ENCODE measurements at regions not wholly inside any gene's neighbourhood (a gene's known extent, or its start where the extent isn't known, plus 50 kb on each side); places are given as distances from the start of the nearest gene placed in this dataset.

- TF ChIP-seq CREB1 (IDR thresholded peaks at IDR 0.05; ENCODE audit: low read depth): no peak
- TF ChIP-seq RAD21 (IDR thresholded peaks at IDR 0.05; ENCODE audit: low read depth): no peak
- no peak for TF ChIP-seq NFIC (IDR thresholded peaks at IDR 0.05)
- no peak for TF ChIP-seq ZBTB7A (IDR thresholded peaks at IDR 0.05; ENCODE audit: low read depth)
- no peak for TF ChIP-seq YY1 (IDR thresholded peaks at IDR 0.05; ENCODE audit: low read depth)
- no peak for TF ChIP-seq TEAD4 (IDR thresholded peaks at IDR 0.05)
- no peak for TF ChIP-seq TAF1 (IDR thresholded peaks at IDR 0.05; ENCODE audit: low read depth)
- TF ChIP-seq FOXM1 (IDR thresholded peaks at IDR 0.05; ENCODE audit: borderline replicate concordance, low read depth): no peak
- TF ChIP-seq USF1 (IDR thresholded peaks at IDR 0.05): no peak
- TF ChIP-seq TCF12 (IDR thresholded peaks at IDR 0.05; ENCODE audit: low read depth): no peak
- no peak for TF ChIP-seq EP300 (IDR thresholded peaks at IDR 0.05; ENCODE audit: borderline replicate concordance)
- no peak for TF ChIP-seq MAX (IDR thresholded peaks at IDR 0.05)
- no peak for TF ChIP-seq EGR1 (IDR thresholded peaks at IDR 0.05)
- TF ChIP-seq CEBPB (IDR thresholded peaks at IDR 0.05): no peak
- no peak for TF ChIP-seq REST (IDR thresholded peaks at IDR 0.05; ENCODE audit: low read depth)
Observed at GRCh38 chr4:156241896-156242295, 288.2 kb upstream of the CTSO start.

GRCh38 chr4:156238171-156238570, 284.5 kb upstream of the CTSO start:
- TF ChIP-seq TCF12 (IDR thresholded peaks at IDR 0.05; ENCODE audit: low read depth): peak; percentile 77; the same call in 1 of the 2 replicates
- TF ChIP-seq FOXM1 (IDR thresholded peaks at IDR 0.05; ENCODE audit: borderline replicate concordance, low read depth): 0 out of 2 replicates have a peak, but pooled peaks have one; percentile 32
- TF ChIP-seq EGR1 (IDR thresholded peaks at IDR 0.05): no peak
- TF ChIP-seq RAD21 (IDR thresholded peaks at IDR 0.05; ENCODE audit: low read depth): peak; percentile 9; the same call in 1 of the 2 replicates
- TF ChIP-seq MAX (IDR thresholded peaks at IDR 0.05): no peak
- TF ChIP-seq YY1 (IDR thresholded peaks at IDR 0.05; ENCODE audit: low read depth): no peak
- TF ChIP-seq NFIC (IDR thresholded peaks at IDR 0.05): 0 out of 2 replicates have a peak, but pooled peaks have one; percentile 44
- peak; percentile 86 for TF ChIP-seq TEAD4 (IDR thresholded peaks at IDR 0.05)
- no peak for TF ChIP-seq ZBTB7A (IDR thresholded peaks at IDR 0.05; ENCODE audit: low read depth)
- peak; percentile 78; the same call in 1 of the 2 replicates for TF ChIP-seq EP300 (IDR thresholded peaks at IDR 0.05; ENCODE audit: borderline replicate concordance)
- TF ChIP-seq CREB1 (IDR thresholded peaks at IDR 0.05; ENCODE audit: low read depth): no peak
- no peak for TF ChIP-seq TAF1 (IDR thresholded peaks at IDR 0.05; ENCODE audit: low read depth)
- no peak for TF ChIP-seq CEBPB (IDR thresholded peaks at IDR 0.05)
- TF ChIP-seq USF1 (IDR thresholded peaks at IDR 0.05): no peak
- TF ChIP-seq REST (IDR thresholded peaks at IDR 0.05; ENCODE audit: low read depth): no peak

DNA sequence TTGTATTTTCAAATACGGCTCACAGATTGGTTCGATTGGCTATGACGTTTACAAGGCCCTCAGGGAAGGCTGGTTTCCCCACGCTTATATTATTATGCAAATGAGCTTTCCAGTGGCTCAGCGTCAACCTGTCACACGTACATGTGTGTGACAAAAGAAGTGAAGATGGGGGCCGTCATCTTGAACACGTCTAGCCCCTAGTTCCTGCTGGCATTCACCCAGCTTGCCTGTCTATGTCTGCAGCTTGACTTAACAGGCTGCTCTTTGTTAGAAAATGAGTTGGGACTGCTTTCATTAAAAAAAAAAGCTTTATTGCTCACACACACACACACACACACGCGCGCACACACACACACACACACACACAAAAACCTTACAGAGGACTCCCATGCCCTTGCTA, 283.6 kb upstream of the CTSO start:
- TF ChIP-seq ZBTB7A (IDR thresholded peaks at IDR 0.05; ENCODE audit: low read depth) (no peak), CEBPB (IDR thresholded peaks at IDR 0.05) (no peak), USF1 (IDR thresholded peaks at IDR 0.05) (no peak), RAD21 (IDR thresholded peaks at IDR 0.05; ENCODE audit: low read depth) (no peak), REST (IDR thresholded peaks at IDR 0.05; ENCODE audit: low read depth) (no peak), TCF12 (IDR thresholded peaks at IDR 0.05; ENCODE audit: low read depth) (no peak), NFIC (IDR thresholded peaks at IDR 0.05) (no peak), CREB1 (IDR thresholded peaks at IDR 0.05; ENCODE audit: low read depth) (no peak), EP300 (IDR thresholded peaks at IDR 0.05; ENCODE audit: borderline replicate concordance) (no peak), YY1 (IDR thresholded peaks at IDR 0.05; ENCODE audit: low read depth) (no peak), EGR1 (IDR thresholded peaks at IDR 0.05) (no peak), TEAD4 (IDR thresholded peaks at IDR 0.05) (no peak), TAF1 (IDR thresholded peaks at IDR 0.05; ENCODE audit: low read depth) (no peak), MAX (IDR thresholded peaks at IDR 0.05) (no peak), FOXM1 (IDR thresholded peaks at IDR 0.05; ENCODE audit: borderline replicate concordance, low read depth) (no peak)

Data from Ishikawa (cell line).